ENCODE measurements at regions not wholly inside any gene's neighbourhood (a gene's known extent, or its start where the extent isn't known, plus 50 kb on each side); places are given as distances from the start of the nearest gene placed in this dataset.
"Not testable (repeated sequence)": the region's sequence is repeated elsewhere in the genome, so short reads cannot be mapped to it uniquely, and the experiment has no call there.

GRCh38 chr10:52956461-52956860 lies 183.9 kb upstream of the MBL2 start:
- no peak for DNase-seq (ENCODE audit: low spot score)

- DNase-seq (ENCODE audit: low spot score): no peak
These were observed 182.8 kb upstream of the MBL2 start for GRCh38 chr10:52955337-52955736.

GRCh38 chr10:52954407-52954806 lies 181.8 kb upstream of the MBL2 start:
- DNase-seq (ENCODE audit: low spot score): no peak

- no peak for DNase-seq (ENCODE audit: low spot score)
These were observed 179.9 kb upstream of the MBL2 start for GRCh38 chr10:52952391-52953055.

- peak; percentile 2 for DNase-seq (ENCODE audit: low spot score)
These were observed 179.2 kb upstream of the MBL2 start for GRCh38 chr10:52951824-52952223.

- DNase-seq (ENCODE audit: low spot score): no peak
These were observed 178.0 kb upstream of the MBL2 start for GRCh38 chr10:52950578-52950977.

- DNase-seq (ENCODE audit: low spot score): no peak
These were observed 177.3 kb upstream of the MBL2 start for GRCh38 chr10:52949899-52950298.

GRCh38 chr10:52946486-52946885 lies 173.9 kb upstream of the MBL2 start:
- DNase-seq (ENCODE audit: low spot score): no peak

GRCh38 chr10:52945521-52945920 lies 172.9 kb upstream of the MBL2 start:
- DNase-seq (ENCODE audit: low spot score): not testable (repeated sequence)

- DNase-seq (ENCODE audit: low spot score): no peak
These were observed 168.3 kb upstream of the MBL2 start for GRCh38 chr10:52940921-52941320.

GRCh38 chr10:52939894-52940293 lies 167.3 kb upstream of the MBL2 start:
- no peak for DNase-seq (ENCODE audit: low spot score)

GRCh38 chr10:52933748-52934147 lies 161.2 kb upstream of the MBL2 start:
- no peak for DNase-seq (ENCODE audit: low spot score)

- no peak for DNase-seq (ENCODE audit: low spot score)
These were observed 155.1 kb upstream of the MBL2 start for GRCh38 chr10:52927678-52928077.

- no peak for DNase-seq (ENCODE audit: low spot score)
These were observed 150.9 kb upstream of the MBL2 start for GRCh38 chr10:52923520-52923919.

GRCh38 chr10:52918714-52919305 lies 146.2 kb upstream of the MBL2 start:
- DNase-seq (ENCODE audit: low spot score): no peak

- DNase-seq (ENCODE audit: low spot score): no peak
These were observed 142.8 kb upstream of the MBL2 start for GRCh38 chr10:52915391-52915790.

GRCh38 chr10:52911163-52911562 lies 138.6 kb upstream of the MBL2 start:
- DNase-seq (ENCODE audit: low spot score): no peak

- DNase-seq (ENCODE audit: low spot score): no peak
These were observed 135.9 kb upstream of the MBL2 start for GRCh38 chr10:52908478-52908877.

- no peak for DNase-seq (ENCODE audit: low spot score)
These were observed 133.5 kb upstream of the MBL2 start for GRCh38 chr10:52906046-52906445.

- no peak for DNase-seq (ENCODE audit: low spot score)
These were observed 130.9 kb upstream of the MBL2 start for GRCh38 chr10:52903397-52903938.

- DNase-seq (ENCODE audit: low spot score): no peak
These were observed 128.0 kb upstream of the MBL2 start for GRCh38 chr10:52900593-52900992.

GRCh38 chr10:52897162-52897561 lies 124.6 kb upstream of the MBL2 start:
- no peak for DNase-seq (ENCODE audit: low spot score)

- DNase-seq (ENCODE audit: low spot score): no peak
These were observed 122.5 kb upstream of the MBL2 start for GRCh38 chr10:52895059-52895458.

- DNase-seq (ENCODE audit: low spot score): no peak
These were observed 117.7 kb upstream of the MBL2 start for GRCh38 chr10:52890281-52890680.
